GM13977 (cell line): ENCODE measurements at regions not wholly inside any gene's neighbourhood (a gene's known extent, or its start where the extent isn't known, plus 50 kb on each side); places are given as distances from the start of the nearest gene placed in this dataset.

Experiments used
- DNase-seq: peaks from one replicate; pipeline ENCODE4 v3.0.0; 2012; ENCODE audit warnings: low spot score
- in situ Hi-C: fragments of 300-500 bp; cut with MboI; formaldehyde crosslinking; loops from one replicate; pipeline ENCODE4 v1.12.0; 2022; ENCODE audit warnings: low sequenced_read_pairs, low pct_unique_long_range_greater_than_20kb, mixed read lengths, inconsistent platforms; ENCODE audit not compliant: unreplicated experiment
- TF ChIP-seq, protein P1 (sequence below): IDR thresholded peaks from 2 replicates; pipeline ENCODE4 v1.5.1; 2012; ENCODE audit warnings: mild to moderate bottlenecking, control low read depth; ENCODE audit not compliant: insufficient read depth; ENCODE audit errors: extremely low read depth, missing control alignments

DNA sequence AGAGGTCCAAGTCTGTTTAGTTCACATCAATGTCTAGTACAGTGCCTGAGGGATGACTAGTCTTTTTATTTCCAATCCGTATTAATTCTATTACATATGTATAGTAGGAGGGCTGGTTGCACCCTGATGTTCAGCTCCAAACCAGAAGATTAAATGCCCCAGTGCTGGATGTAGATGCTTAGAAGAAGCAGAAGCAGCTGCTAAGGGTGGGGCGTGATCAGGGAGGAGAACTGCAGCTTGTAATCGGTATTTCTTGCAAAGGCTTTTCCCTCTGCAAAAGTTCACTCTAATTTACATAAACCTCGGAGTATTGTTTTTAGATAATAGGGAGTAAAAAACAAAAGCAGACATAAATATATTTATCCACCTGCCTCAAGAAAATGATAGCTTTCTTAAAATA lies 145.3 kb upstream of the ITGA4 start:
- DNase-seq: no peak
- TF ChIP-seq, protein P1, sequence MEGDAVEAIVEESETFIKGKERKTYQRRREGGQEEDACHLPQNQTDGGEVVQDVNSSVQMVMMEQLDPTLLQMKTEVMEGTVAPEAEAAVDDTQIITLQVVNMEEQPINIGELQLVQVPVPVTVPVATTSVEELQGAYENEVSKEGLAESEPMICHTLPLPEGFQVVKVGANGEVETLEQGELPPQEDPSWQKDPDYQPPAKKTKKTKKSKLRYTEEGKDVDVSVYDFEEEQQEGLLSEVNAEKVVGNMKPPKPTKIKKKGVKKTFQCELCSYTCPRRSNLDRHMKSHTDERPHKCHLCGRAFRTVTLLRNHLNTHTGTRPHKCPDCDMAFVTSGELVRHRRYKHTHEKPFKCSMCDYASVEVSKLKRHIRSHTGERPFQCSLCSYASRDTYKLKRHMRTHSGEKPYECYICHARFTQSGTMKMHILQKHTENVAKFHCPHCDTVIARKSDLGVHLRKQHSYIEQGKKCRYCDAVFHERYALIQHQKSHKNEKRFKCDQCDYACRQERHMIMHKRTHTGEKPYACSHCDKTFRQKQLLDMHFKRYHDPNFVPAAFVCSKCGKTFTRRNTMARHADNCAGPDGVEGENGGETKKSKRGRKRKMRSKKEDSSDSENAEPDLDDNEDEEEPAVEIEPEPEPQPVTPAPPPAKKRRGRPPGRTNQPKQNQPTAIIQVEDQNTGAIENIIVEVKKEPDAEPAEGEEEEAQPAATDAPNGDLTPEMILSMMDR: no peak
- in situ Hi-C loops: no loop called here

GRCh38 chr2:181312515-181312927 lies 144.7 kb upstream of the ITGA4 start:
- TF ChIP-seq, protein P1: no peak
- DNase-seq: peak; percentile 14
- in situ Hi-C loops: no loop called here

GRCh38 chr2:181313845-181314244 lies 143.3 kb upstream of the ITGA4 start:
- in situ Hi-C loops: no loop called here
- no peak for DNase-seq
- TF ChIP-seq, protein P1: no peak

GRCh38 chr2:181314551-181314950 lies 142.6 kb upstream of the ITGA4 start:
- no peak for DNase-seq
- TF ChIP-seq, protein P1: no peak
- in situ Hi-C loops: no loop called here

DNA sequence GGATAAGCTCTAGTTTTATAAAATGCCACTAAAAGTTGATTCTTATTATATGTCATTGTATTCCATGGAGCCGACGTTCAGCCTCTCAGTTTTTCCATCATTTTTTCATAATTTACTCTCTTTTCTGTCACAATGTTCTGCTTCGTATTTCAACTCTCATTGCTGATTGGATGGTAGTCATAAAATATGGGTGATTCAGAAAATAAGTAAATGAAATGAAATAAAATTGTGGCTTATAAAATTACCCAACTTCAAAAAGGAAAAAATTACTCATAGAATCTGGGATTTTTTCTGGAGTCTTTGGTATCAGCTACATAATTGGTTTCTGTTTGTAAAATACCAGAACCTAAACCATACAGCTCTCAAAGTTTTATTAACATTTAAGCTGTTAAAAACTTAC lies 139.7 kb upstream of the ITGA4 start:
- in situ Hi-C loops: no loop called here
- TF ChIP-seq, protein P1: no peak
- DNase-seq: no peak

- in situ Hi-C loops: no loop called here
- no peak for DNase-seq
- TF ChIP-seq, protein P1: no peak
Measured at GRCh38 chr2:181318504-181319280, 138.5 kb upstream of the ITGA4 start.

GRCh38 chr2:181319286-181319685 lies 137.9 kb upstream of the ITGA4 start:
- DNase-seq: no peak
- in situ Hi-C loops: no loop called here
- TF ChIP-seq, protein P1: no peak
